ENCODE measurements at regions not wholly inside any gene's neighbourhood (a gene's known extent, or its start where the extent isn't known, plus 50 kb on each side); places are given as distances from the start of the nearest gene placed in this dataset.
"Not testable (repeated sequence)": the region's sequence is repeated elsewhere in the genome, so short reads cannot be mapped to it uniquely, and the experiment has no call there.

DNA sequence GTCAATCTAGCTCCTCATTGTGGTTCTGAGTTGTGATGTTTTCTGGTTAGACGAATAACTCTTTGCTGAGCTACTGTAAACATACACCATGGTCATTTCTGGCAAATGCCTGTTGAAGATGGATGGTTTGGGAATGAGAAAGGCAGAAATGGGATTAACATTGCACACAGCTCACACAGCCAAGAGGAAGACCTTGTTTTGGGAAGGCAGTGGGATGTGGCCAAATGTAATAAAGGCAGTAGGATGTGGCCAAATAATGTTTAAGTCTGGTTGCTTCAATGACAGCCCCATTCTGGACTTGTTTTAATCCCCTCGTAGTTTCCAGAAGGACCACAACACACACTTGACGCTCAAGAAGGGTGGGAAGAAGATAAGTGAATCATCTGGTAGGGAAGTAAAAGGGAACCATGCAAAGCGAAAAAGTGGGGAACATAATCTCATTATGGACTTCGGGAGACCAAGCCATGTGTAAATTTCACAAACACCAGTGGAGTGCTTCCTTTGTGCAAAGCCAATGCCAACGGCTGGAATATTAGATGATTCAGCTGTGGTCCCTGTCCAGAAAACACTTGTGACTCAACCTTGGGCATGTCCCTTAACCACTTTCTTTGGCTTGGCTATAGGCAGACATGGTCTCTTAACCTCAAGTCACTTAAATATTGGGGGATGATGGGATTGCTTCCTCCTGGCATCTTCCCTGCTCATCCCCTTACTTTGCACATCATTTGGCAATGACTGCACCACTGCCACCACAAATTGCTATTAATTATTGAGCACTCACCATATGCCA, 284.4 kb upstream of the CRY1 start:
- no peak for DNase-seq

DNA sequence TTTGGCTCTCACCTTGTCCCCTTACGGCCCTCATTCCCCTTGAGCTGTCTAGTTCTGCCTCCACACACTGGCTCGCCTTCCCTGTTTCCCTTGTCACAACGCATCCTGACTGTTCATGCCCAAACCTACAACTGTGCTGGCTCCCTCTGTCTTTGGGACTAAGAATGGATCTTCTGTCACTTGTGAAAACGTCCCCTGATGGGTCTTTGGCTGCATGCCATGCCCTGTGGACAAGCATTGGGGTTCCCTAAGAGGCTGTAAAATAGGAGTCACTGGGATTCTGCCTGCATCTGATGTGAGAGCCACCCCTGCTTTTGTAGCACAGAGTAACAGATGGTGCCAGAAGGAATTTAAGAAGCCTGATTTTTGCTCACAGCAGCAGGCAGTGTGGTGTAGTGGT, 285.3 kb upstream of the CRY1 start:
- DNase-seq, result no peak

DNA sequence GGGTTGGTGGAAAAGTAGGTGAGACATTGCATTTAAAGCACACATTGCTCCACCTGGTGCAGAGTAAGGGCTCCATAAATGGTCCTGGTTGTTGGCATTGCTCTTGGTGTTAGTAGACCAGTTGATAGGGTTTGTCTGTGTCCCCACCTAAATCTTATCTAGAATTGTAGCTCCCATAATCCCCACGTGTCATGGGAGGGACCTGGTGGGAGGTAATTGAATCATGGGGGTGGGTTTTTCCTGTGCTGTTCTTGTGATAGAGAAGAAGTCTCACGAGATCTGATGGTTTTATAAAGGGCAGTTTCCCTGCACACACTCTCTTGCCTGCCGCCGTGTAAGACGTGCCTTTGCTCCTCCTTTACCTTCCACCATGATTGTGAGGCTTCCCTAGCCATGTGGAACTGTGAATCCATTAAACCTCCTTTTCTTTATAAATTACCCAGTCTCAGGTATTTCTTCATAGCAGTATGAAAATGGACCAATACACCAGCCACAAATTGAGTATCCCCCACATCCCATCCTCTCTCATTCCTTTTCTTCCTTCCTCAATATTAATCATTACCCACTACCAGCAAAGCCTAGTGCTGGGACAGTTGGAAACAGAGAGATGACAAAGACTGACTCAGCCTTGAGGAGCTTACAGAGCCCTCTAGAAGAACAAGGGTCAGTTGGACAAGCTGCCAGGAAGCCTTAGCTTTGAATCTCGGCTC, 285.9 kb upstream of the CRY1 start:
- not testable (repeated sequence) for DNase-seq

DNA sequence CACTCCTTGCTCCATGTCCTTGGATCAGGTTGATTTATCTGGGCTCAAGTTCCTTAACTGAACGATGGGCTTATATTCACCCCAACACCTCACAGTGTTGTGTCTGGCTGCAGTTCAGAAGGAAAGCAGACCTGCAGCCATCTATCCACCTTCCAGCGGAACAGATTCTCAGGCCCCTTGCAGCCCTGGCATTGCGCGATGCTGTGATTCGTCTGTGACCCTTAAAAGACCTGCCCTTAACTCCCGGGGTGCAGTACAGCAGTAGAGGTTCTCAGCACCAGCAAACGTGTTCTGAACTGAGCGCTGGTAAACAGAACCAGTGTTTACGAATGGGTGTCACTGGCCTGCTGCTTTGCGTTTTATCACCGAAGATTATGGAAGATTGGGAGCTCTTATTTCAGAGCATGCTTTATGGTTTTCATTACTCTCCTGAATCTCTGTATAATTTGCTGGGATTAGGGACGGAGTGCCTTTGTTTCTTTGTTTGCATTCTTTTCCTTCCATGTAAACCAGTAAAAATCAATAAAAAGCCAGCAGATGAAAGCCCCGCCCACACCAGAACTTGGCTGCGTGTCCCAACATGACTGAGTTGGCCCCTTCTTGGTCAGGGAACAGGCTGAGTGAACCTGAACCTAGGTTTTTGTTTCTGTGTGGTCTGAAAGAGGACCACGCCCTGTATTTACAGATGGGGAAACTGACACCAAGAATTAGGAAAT, 286.7 kb upstream of the CRY1 start:
- no peak for DNase-seq

DNA sequence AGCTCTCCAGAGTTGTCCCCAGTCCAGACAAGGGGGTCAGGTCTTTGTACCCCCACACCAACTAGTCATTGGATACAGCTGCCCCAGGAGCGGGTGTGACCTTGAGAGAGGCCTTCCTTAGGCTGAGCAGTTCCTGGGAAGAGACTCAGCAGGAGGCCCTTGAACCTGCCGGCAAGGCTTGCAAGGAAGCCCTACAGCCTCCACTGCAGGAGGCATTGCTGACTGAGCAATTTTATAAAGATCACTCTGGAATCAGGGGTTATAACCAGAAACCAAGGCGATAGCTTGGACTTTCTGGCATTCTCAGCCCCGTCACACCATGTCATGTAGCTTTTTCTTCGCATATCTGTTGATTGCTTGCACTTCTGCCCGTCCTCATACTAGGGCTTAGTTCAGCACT, 291.3 kb upstream of the CRY1 start:
- DNase-seq, result no peak

DNA sequence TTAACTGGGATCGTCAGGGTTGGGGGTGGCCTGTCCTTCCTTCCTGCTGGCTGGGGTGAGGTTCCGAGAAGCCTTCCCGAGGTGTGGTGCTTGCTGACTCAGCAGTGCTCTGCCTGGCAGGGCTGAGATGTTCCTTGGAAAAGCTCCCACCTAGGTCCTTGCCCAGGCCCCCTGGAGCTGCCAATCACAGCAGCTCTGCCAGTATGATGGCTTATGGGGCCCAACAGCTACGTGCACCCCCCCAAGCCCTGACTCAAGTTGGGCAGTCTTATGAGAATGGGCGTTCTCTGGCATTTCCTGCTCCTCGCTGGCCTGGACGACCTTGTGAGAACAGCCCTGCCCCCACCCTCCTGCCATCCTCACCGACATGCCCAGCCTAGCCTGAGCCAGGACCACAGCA, 292.2 kb upstream of the CRY1 start:
- no peak for DNase-seq

DNA sequence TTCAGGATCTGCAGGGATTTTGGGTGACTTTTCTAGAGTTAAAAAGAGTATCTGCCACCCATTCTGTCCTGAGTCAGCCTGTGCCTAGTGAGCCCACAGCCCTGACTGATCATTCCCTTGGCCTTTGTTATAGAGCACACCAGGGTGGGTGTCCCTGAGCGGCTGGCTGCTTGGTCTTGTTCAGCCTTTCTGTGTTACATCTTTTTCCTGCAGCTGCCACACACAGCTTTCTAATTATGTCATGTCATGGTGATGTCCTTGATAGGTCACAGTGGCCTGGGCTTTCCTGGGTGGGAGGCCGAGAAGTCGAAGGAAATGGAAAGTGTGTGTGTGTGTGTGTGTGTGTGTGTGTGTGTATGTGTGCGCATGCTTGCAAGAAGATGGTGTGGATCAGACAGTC, 293.2 kb upstream of the CRY1 start:
- no peak for DNase-seq

DNA sequence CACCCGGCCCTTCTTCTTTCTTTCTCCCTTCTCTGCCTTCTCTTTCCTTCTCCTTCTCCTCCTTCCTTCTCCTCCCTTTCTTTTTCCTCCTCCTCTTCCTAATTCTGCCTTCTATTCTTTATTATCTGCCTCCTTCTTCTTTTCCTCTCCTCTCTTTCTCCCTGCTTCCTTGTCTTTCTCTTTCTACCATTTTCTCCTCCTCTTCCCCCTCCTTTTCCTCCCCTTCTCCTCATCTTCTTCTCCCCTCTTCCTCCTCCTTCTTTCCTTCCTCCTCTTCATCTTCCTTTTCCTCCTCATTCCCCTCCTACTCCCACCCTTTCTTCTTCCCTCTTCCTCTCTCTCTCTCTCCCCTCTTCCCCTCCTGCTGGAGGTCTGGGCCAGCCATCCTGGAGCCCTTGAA, 294.9 kb upstream of the CRY1 start:
- no peak for DNase-seq

DNA sequence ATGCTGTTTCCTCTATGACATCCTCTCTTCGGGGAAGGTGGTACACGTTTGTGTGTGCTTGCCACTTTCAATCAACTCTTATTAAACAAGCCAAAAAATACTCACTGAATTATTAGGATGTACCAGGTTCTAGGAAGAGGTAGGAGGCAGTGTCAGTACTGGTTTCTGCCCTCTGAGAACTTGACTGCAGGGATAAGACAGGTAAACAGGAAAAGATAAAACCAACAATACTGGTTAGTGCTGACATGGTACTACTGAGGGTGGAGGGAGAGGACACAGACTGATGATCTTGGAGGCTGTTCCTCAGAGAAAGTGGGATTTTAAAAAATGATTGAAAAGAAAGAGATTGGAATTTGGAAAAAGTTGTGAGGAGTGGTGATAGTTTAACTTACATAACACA, 295.2 kb upstream of the PWP1 start:
- DNase-seq, result no peak

DNA sequence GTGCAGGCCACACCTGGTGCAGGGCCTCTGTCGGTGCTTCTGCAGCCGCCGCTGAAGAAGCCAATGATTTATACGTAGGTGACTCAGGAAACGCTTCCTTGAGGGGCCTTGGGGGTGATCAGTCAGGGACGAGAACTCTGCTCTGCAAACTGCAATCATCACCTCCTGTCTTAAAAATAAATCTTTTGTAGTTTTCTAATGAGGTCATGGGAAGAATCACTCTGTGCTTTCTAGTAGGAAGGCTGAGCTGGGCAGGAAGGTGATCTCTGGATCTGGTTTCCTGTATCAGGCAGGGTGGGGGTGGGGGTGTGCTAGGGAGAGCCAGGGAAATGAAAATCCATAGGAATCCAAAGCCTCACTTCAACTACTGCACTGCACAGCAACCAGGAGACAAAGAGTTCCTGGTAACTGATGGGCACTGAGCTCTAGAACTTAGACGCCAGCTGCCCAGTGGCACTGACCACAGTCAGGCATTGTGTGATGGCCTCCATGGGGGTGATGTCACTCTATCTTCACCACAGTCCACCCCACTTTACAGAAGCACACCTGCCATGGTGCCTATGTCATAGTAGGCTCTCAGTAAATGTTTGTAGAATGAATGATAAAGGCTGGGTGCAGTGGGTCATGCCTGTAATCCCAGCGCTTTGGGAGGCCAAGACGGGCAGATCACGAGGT, 292.4 kb upstream of the PWP1 start:
- no peak for DNase-seq

DNA sequence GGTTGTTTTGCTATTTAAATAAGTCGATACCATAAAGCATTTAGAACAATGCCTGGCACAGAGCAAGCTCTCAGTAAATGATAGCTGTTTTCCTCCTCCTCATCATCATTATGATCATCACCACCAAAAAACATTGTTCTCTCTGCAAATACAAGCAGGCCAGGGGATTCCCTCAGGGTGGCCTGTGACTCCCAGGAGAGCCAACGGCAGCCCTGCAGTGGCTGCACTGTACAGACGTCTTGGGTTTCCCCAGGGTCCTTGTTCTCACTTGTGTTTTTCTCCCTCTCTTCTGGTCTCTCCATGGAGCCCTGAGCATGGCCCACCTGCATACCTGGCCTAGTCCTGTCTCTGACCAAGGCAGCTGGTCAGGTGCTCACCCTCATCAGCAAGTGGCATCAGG, 290.9 kb upstream of the PWP1 start:
- no peak for DNase-seq

DNA sequence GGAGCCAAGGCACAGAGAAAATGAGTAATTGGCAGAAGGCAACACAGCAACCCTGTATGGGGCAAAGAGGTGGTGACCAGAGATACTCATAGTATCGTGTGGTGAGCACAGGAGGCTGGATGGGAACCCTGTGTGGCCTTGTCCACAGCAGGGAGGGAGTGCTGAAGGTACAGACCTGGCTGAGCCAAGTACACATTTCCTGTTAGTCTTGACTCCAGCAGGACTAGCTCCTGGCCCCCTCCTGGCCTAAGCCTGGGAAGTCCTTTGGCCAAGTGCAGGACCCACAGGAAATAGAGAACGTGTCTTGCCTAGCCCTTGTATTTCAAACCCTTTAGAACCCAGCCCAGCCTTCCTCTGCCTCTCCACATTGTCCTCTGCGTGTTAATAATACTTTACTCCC, 289.8 kb upstream of the PWP1 start:
- DNase-seq, result no peak

DNA sequence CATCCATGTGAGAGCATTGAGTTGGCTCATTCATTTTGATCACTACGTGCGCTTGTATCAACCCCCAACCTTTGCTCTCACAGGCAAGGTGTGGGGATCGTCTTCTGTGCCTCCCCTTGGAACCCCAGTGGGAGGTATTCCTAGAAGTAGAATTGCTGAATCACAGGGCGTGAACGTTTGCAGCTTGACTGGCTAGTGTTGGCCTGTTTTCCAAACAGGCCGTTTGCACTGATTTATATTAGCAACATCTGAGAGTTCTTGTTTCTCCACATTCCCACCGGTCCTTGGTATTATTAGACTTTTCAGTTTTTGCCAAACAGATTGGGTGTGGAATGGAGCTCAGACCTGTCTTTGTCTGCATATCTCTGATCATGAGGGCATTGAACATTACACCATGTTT, 288.6 kb upstream of the PWP1 start:
- DNase-seq, result no peak

DNA sequence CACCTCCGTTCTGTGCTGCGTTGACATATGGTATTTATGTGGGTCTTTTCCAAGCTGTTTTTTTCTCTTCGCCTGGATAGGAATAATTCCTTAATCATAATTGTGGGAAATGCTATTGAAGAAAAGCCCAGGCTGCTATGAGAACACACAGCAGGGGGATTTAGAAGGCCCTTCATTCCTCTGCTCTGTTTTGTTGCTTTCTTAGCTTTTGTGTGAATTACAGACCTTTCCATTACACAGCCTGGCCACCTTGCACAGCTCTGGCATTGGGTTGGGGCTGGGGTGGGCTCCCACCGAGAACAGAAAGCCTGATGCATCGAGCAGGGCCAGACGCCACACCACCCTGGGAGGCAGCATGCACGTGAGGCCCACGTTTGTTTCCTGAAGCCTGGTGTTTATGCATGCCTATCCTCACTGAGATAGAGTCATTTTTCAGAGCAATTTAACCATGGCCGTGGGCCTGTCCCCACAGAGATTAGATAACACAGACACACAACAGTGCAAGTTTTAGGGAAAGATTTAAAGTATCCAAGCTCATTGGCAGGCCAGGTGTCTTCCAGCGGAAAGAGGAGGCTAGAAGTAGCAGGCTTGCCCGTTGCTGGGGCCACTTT, 287.6 kb upstream of the PWP1 start:
- no peak for DNase-seq

DNA sequence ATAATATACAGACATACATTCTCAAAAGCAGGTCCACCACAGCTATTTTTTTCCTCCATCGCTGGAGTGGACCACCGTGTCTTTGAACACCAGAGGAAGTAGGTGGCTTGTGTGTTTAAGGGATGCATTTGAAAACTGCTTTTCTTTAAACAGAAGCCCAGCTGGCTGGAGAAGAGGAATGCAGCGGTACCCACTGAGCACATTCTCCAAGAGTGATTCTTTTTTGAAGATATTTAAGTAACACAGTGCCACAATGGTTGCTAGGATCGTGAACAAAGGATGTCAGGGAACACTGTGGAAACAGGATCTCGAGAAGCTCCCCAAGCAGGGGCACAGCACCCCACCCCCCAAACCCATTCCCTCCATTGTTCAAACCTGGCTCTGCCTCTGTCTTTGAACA, 286.6 kb upstream of the PWP1 start:
- DNase-seq, result no peak

DNA sequence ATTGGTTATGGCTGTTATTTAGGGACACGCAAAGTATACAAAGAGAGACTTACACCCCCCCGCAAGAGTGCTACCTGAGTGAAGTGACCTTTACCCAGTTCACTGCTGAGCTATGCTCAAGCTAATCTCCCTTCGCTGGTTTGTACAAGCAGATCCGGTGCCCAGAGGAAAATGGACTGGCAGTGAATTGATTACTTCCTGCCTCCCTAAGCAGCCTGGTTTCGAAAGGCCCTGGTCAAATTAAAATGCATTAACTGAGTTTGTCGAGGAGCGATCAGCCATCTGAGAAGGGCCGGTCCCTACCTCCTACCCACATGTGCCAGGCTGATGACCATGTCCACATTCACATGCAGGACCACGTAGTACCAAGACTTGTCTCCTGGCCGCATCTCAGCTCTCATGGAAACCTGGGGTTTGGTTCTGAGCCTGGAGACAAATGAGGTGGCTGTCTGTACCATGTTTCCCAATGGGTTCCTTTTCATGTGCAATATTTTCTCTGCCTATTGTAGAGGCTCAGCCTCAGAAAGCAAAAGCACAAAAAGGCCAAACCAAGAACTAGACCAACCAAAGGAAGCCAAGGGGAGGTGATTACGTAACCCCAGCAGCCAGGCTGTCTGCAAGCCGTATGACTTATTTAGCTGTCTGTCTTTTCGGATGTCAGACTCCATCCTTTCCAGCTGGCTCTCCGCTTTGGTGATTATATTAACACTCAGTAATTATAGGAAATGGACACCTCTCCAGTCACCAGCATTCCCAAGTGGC, 284.7 kb upstream of the PWP1 start:
- no peak for DNase-seq

DNA sequence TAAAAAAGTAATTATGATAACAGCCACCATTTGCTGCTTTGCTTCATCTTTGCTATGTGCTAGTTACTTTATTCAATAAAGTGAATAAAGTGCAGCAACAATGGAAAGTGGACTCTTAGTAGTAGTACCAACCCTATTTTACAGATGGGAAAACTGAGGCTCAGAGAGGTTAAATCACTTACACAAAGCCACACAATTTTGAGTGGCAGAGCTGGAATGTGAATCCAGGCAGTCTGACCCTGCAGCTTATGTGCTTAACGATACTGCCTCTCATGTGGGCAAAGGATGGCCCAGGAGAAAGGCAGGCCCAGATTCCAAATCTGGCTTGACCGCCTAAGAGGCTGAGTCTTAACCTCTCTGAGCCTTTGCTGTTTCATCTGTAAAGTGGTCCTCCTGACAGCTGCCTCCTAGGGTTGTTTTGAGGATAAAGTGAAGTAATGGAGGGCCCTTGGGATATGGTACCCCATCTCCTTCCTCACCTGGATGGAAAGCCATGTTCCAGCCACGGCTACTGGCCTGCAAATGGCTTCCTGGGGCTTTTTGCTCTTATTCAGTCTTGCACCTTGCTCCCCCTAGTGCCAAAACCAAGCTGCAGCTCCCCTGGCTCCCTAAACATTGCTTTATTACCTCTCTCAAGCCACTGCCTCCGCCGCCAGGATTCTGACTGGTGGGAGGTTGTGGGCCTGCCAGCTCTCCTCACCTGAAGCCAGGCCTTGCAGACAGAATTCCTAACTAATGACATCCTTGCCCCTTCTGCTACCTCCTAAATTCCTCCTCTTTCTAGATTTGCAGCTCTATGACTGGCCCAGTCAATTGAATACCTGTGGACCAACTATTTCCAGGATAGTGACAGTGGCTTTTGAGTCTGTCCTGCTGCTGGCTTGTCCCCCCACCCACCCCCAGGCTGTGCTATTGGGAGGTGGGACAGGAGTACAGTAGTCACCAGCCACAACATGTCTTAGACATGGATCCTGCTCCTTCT, 283.3 kb upstream of the PWP1 start:
- peak; percentile 14 to 32 for DNase-seq

DNA sequence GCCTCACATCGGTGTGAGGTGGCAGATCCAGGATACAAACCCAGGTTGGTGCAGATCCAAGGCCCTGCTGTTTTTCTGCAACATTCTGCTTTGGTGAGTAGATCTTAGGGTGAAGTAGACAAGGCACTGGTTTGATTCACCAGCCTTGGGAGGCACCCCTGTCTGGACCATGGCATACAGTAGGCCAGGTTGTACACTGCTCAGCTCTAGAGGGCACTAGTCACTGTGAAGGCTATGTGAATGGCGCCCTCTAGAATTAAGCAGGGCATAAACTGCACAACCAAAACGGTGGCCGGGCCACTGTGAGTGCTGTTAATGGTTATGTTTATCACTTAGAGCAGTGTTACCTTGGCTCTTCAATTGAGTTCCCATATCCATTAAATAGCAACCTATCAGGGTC, 280.6 kb upstream of the PWP1 start:
- DNase-seq, result peak in 1 of 2 experiments; percentile 0

DNA sequence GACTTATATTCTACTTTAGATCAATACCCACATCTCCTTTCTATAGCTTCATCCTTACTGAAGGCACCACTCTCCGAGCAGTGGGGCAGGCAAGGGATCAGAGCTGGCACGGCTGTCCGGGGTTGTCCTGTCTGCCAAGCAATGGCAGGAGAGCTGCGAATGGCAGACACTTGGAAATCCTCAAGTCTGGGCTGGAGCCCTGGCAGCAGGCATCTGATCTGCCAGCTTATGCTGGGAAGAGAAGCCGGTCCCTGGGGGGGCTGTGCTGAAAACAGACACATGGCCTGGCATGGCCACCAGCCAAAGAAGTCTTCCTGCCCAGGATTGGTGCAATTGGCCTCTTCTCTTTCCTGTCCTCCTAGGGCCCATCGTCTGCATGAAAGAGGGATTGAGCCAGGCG, 280.2 kb upstream of the PWP1 start:
- no peak for DNase-seq

DNA sequence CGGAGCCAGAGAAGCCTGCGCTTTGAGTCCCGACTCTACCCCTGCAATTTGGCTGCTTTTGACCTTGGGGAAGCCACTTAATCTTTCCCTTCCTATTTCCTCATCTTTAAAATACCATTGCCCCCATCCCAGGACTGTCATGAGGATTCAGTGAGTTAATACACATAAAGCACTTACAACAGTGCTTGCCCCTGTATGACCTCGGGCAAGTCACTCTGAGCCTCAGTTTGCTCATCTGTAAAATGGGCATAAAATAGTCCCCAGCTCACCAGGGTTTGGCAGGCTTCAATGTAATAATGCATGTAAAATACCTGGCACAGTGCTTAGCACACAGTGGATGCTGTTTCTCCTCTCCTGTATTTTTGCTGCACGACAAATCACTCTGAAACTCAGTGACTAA, 278.7 kb upstream of the PWP1 start:
- no peak for DNase-seq
